Hepatocyte (in vitro differentiated cells): ENCODE measurements at regions not wholly inside any gene's neighbourhood (a gene's known extent, or its start where the extent isn't known, plus 50 kb on each side); places are given as distances from the start of the nearest gene placed in this dataset.

ENCODE experiments used
- DNase-seq: peaks from one replicate; pipeline ENCODE4 v3.0.0-alpha.2; 2016; ENCODE audit warnings: low spot score
- H2AFZ ChIP-seq: fragments of 200-600 bp; sonication (generic); 2 replicates; pipeline ENCODE4 v1.6.0; 2016; ENCODE audit warnings: antibody characterized with exemption, mild to moderate bottlenecking
- H3K27ac ChIP-seq: fragments of 200-600 bp; sonication (generic); 2 replicates; pipeline ENCODE4 v1.5.1; 2016; ENCODE audit warnings: mild to moderate bottlenecking
- H3K27me3 ChIP-seq: fragments of 200-600 bp; sonication (generic); 2 replicates; pipeline ENCODE4 v1.6.1; 2016
- H3K36me3 ChIP-seq: fragments of 200-600 bp; sonication (generic); replicated peaks from 2 replicates; pipeline ENCODE4 v1.5.1; 2016; ENCODE audit warnings: low read depth; ENCODE audit not compliant: insufficient read depth
- H3K4me1 ChIP-seq: fragments of 200-600 bp; sonication (generic); 2 replicates; pipeline ENCODE4 v1.5.1; 2016; ENCODE audit warnings: mild to moderate bottlenecking, moderate library complexity; ENCODE audit not compliant: insufficient read depth
- H3K4me2 ChIP-seq: fragments of 200-600 bp; sonication (generic); 2 replicates; pipeline ENCODE4 v1.6.0; 2016
- H3K4me3 ChIP-seq: fragments of 200-600 bp; sonication (generic); 2 replicates; pipeline ENCODE4 v1.5.1; 2016; ENCODE audit warnings: mild to moderate bottlenecking
- H3K79me2 ChIP-seq: fragments of 200-600 bp; sonication (generic); 2 replicates; pipeline ENCODE4 v1.6.0; 2017; ENCODE audit warnings: mild to moderate bottlenecking
- H3K9me2 ChIP-seq: fragments of 200-600 bp; sonication (generic); replicated peaks from 2 replicates; pipeline ENCODE4 v1.6.0; 2017; ENCODE audit warnings: mild to moderate bottlenecking; ENCODE audit not compliant: insufficient read depth
- H3K9me3 ChIP-seq: fragments of 200-600 bp; sonication (generic); 2 replicates; pipeline ENCODE4 v1.5.1; 2016; ENCODE audit warnings: low read depth, mild to moderate bottlenecking
- H4K20me1 ChIP-seq: fragments of 200-600 bp; sonication (generic); 2 replicates; pipeline ENCODE4 v1.6.0; 2016; ENCODE audit warnings: mild to moderate bottlenecking; ENCODE audit not compliant: insufficient read depth, poor library complexity, severe bottlenecking
- EZH2 ChIP-seq: fragments of 200-600 bp; sonication (generic); IDR thresholded peaks from 2 replicates; pipeline ENCODE4 v1.6.1; 2016; ENCODE audit warnings: antibody characterized with exemption, mild to moderate bottlenecking, borderline replicate concordance
- EZH2phosphoT487 ChIP-seq: fragments of 200-600 bp; sonication (generic); IDR thresholded peaks from one replicate; pipeline ENCODE4 v1.6.1; 2018; ENCODE audit warnings: antibody characterized with exemption, mild to moderate bottlenecking, low read depth, moderate library complexity; ENCODE audit not compliant: unreplicated experiment, severe bottlenecking
- WGBS: methylation state at CpG from one replicate; pipeline ENCODE4 v1.1.6; 2016; ENCODE audit warnings: low lambda C conversion rate; ENCODE audit errors: missing lambda C conversion rate; 5-methylcytosine and 5-hydroxymethylcytosine counted together
- TF ChIP-seq, protein P1 (sequence below): fragments of 200-600 bp; sonication (generic); IDR thresholded peaks from 2 replicates; pipeline ENCODE4 v1.5.1; 2016; ENCODE audit warnings: antibody characterized with exemption, mild to moderate bottlenecking; ENCODE audit not compliant: poor library complexity

GRCh38 chrX:3428792-3429191 is 82.3 kb upstream of the MXRA5 start:
- DNase-seq: no peak
- no peaks in the 10 kb centered on the region for H3K9me2 ChIP-seq
- WGBS: 70% methylated on average over 2 of the region's 2 CpGs

DNA sequence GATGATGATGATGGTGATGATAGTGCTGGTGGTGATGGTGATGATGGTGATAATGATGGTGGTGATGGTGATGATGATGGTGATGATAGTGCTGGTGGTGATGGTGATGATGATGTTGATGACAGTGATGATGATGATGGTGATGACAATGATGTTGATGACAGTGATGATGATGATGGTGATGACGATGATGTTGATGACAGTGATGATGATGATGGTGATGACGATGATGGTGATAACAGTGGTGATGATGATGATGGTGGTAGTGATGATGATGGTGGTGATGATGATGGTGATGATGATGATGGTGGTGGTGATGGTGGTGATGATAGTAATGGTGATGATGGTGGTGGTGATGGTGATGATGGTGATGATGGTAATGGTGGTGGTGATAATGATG is 80.1 kb upstream of the MXRA5 start:
- TF ChIP-seq EZH2 (no peak), EZH2phosphoT487 (no peak)
- TF ChIP-seq, protein P1, sequence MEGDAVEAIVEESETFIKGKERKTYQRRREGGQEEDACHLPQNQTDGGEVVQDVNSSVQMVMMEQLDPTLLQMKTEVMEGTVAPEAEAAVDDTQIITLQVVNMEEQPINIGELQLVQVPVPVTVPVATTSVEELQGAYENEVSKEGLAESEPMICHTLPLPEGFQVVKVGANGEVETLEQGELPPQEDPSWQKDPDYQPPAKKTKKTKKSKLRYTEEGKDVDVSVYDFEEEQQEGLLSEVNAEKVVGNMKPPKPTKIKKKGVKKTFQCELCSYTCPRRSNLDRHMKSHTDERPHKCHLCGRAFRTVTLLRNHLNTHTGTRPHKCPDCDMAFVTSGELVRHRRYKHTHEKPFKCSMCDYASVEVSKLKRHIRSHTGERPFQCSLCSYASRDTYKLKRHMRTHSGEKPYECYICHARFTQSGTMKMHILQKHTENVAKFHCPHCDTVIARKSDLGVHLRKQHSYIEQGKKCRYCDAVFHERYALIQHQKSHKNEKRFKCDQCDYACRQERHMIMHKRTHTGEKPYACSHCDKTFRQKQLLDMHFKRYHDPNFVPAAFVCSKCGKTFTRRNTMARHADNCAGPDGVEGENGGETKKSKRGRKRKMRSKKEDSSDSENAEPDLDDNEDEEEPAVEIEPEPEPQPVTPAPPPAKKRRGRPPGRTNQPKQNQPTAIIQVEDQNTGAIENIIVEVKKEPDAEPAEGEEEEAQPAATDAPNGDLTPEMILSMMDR: no peak
- Histone ChIP-seq H3K27me3 (no peaks in the 10 kb centered on the region), H3K9me3 (no peaks in the 10 kb centered on the region), H3K4me3 (no peak overlapping the region), H3K9me2 (no peaks in the 10 kb centered on the region), H4K20me1 (no peaks in the 10 kb centered on the region), H3K4me1 (no peaks in the 10 kb centered on the region), H2AFZ (no peak overlapping the region), H3K27ac (no peak overlapping the region), H3K36me3 (no peaks in the 10 kb centered on the region), H3K79me2 (no peaks in the 10 kb centered on the region), H3K4me2 (no peak overlapping the region)
- WGBS: 100% methylated on average over 2 of the region's 2 CpGs
- no peak for DNase-seq

More at GRCh38 chrX:3428792-3429191, 82.3 kb upstream of the MXRA5 start:
- Histone ChIP-seq H3K27me3 (no peaks in the 10 kb centered on the region), H3K4me1 (no peaks in the 10 kb centered on the region), H4K20me1 (no peaks in the 10 kb centered on the region), H3K9me3 (no peaks in the 10 kb centered on the region), H3K4me3 (no peak overlapping the region), H3K36me3 (no peaks in the 10 kb centered on the region), H2AFZ (no peak overlapping the region), H3K4me2 (no peak overlapping the region), H3K27ac (no peak overlapping the region), H3K79me2 (no peaks in the 10 kb centered on the region)
- TF ChIP-seq, protein P1: no peak
- TF ChIP-seq EZH2phosphoT487: no peak
- no peak for TF ChIP-seq EZH2

DNA sequence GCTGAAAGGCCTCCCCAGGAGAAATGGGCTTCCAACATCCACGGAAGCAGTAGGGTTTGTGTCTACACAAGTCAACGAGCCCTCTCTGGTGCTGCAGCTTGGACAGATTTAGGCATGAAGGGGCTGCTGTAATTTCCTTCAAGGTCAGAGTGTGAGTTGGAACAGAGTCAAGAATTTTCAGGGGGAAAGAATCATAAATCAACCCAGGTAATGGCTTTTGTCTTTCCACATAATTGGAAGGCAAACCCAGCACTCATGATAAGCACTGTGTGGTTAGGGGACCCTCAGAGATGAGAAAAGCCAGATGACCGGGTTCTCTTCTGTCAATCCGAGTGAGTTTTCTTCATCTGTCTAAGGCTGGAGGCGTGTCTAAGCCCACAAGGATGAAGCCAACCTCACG is 78.6 kb upstream of the MXRA5 start:
- Histone ChIP-seq H3K4me1 (no peaks in the 10 kb centered on the region), H3K9me3 (no peaks in the 10 kb centered on the region), H3K4me2 (no peak overlapping the region), H3K4me3 (no peak overlapping the region), H3K79me2 (no peaks in the 10 kb centered on the region), H3K9me2 (no peaks in the 10 kb centered on the region), H4K20me1 (no peaks in the 10 kb centered on the region), H3K27ac (no peak overlapping the region), H2AFZ (no peak overlapping the region), H3K36me3 (no peaks in the 10 kb centered on the region), H3K27me3 (no peaks in the 10 kb centered on the region)
- DNase-seq: no peak
- 60% methylated on average over 6 of the region's 6 CpGs for WGBS
- TF ChIP-seq, protein P1: no peak
- no peak for TF ChIP-seq EZH2
- TF ChIP-seq EZH2phosphoT487: no peak

DNA sequence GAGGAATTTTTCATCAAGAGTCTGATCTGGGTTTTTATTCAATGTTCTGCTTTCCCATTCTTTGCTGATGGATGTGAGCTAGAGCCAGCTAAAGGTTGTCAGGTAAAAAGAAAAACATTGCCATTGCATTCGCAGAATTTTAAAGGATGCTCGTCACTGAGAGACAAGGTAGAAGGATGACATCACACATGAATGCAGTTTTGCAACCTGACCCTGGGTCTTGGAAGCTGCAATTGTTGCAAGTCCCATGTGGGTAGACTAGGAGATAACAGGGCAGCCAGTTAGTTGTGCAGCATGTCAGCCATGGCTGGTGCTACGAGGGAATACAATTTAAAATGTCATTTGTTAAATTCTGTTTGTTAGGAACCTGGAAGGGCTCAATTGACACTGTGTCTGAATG is 73.9 kb upstream of the MXRA5 start:
- TF ChIP-seq, protein P1: no peak
- TF ChIP-seq EZH2phosphoT487 (no peak), EZH2 (no peak)
- Histone ChIP-seq H3K4me1 (no peaks in the 10 kb centered on the region), H2AFZ (no peak overlapping the region), H3K79me2 (no peaks in the 10 kb centered on the region), H3K36me3 (no peaks in the 10 kb centered on the region), H3K4me2 (no peak overlapping the region), H3K9me2 (no peaks in the 10 kb centered on the region), H4K20me1 (no peaks in the 10 kb centered on the region), H3K27ac (no peak overlapping the region), H3K4me3 (no peak overlapping the region), H3K9me3 (no peaks in the 10 kb centered on the region), H3K27me3 (no peaks in the 10 kb centered on the region)
- 71% methylated on average over 3 of the region's 3 CpGs for WGBS
- no peak for DNase-seq
